Neural cell (in vitro differentiated cells): ENCODE measurements at regions not wholly inside any gene's neighbourhood (a gene's known extent, or its start where the extent isn't known, plus 50 kb on each side); places are given as distances from the start of the nearest gene placed in this dataset.
A peak's percentile ranks its signal among the peaks of the same experiment; 100 is the strongest.

Source experiments
- H2AFZ ChIP-seq: fragments of 200-600, 300-800 bp; sonication (generic), shearing (Covaris generic); 2 replicates; pipeline ENCODE4 v1.6.0; 2014; ENCODE audit warnings: low read depth, mild to moderate bottlenecking, antibody characterized with exemption, low read length, moderate library complexity
- H3F3A ChIP-seq: fragments of 200-600 bp; shearing (Covaris generic); 2 replicates; pipeline ENCODE4 v1.6.1; 2016; ENCODE audit warnings: mild to moderate bottlenecking, moderate library complexity, mixed read lengths, antibody characterized with exemption, low read length; ENCODE audit not compliant: insufficient read depth, poor library complexity, severe bottlenecking
- H3K27ac ChIP-seq: fragments of 200-600, 300-800 bp; sonication (generic), shearing (Covaris generic); 2 replicates; pipeline ENCODE4 v1.5.1; 2014; ENCODE audit warnings: mild to moderate bottlenecking, low read length, moderate library complexity
- H3K27me3 ChIP-seq: fragments of 300-800, 200-600 bp; sonication (generic), shearing (Covaris generic); 2 replicates; pipeline ENCODE4 v1.6.0; 2014; ENCODE audit warnings: mild to moderate bottlenecking, low read depth, low read length, moderate library complexity; ENCODE audit not compliant: insufficient read depth
- H3K36me3 ChIP-seq: fragments of 300-800, 200-600 bp; sonication (generic), shearing (Covaris generic); 2 replicates; pipeline ENCODE4 v1.5.1; 2014; ENCODE audit warnings: mild to moderate bottlenecking, antibody characterized with exemption, low read length, moderate library complexity; ENCODE audit not compliant: insufficient read depth
- H3K4me2 ChIP-seq: fragments of 300-800, 200-600 bp; sonication (generic), shearing (Covaris generic); 2 replicates; pipeline ENCODE4 v1.6.0; 2014; ENCODE audit warnings: mild to moderate bottlenecking, low read length
- H3K4me3 ChIP-seq: fragments of 300-800, 200-600 bp; sonication (generic), shearing (Covaris generic); 2 replicates; pipeline ENCODE4 v1.5.1; 2014; ENCODE audit warnings: mild to moderate bottlenecking, low read length, moderate library complexity
- H3K79me2 ChIP-seq: fragments of 200-600 bp; shearing (Covaris generic); replicated peaks from 2 replicates; pipeline ENCODE4 v1.6.0; 2014; ENCODE audit warnings: mild to moderate bottlenecking, low read length, moderate library complexity; ENCODE audit not compliant: insufficient read depth
- H3K9ac ChIP-seq: fragments of 300-800, 200-600 bp; sonication (generic), shearing (Covaris generic); 2 replicates; pipeline ENCODE4 v1.6.1; 2016; ENCODE audit warnings: mild to moderate bottlenecking, low read length, mixed read lengths
- H3K9me2 ChIP-seq: fragments of 200-600 bp; shearing (Covaris generic); 2 replicates; pipeline ENCODE4 v1.6.1; 2016; ENCODE audit warnings: mild to moderate bottlenecking, low read length, mixed read lengths; ENCODE audit not compliant: insufficient read depth
- H3K9me3 ChIP-seq: fragments of 200-600, 300-800 bp; sonication (generic), shearing (Covaris generic); 2 replicates; pipeline ENCODE4 v1.6.1; 2016; ENCODE audit warnings: mild to moderate bottlenecking, mixed run types, low read length, moderate library complexity, mixed read lengths
- H4K20me1 ChIP-seq: fragments of 200-600 bp; shearing (Covaris generic); 2 replicates; pipeline ENCODE4 v1.6.1; 2016; ENCODE audit warnings: mild to moderate bottlenecking, mixed run types; ENCODE audit not compliant: insufficient read depth
- CTCF ChIP-seq: fragments of 450-650 bp; IDR thresholded peaks from 2 replicates; pipeline ENCODE4 v1.5.1; 2014; ENCODE audit warnings: antibody characterized with exemption, mild to moderate bottlenecking, moderate library complexity; ENCODE audit not compliant: poor library complexity, severe bottlenecking
- EP300 ChIP-seq: fragments of 450-650 bp; conservative IDR thresholded peaks from 2 replicates; pipeline ENCODE4 v1.6.1; 2014; ENCODE audit warnings: antibody characterized with exemption, mild to moderate bottlenecking, moderate library complexity; ENCODE audit not compliant: poor library complexity, severe bottlenecking
- EZH2 ChIP-seq: fragments of 200-600, 300-800 bp; shearing (Covaris generic), sonication (generic); IDR thresholded peaks from 2 replicates; pipeline ENCODE4 v1.6.1; 2014; ENCODE audit warnings: antibody characterized with exemption, low read length, borderline replicate concordance, mild to moderate bottlenecking; ENCODE audit not compliant: insufficient read depth, poor library complexity, severe bottlenecking
- MXI1 ChIP-seq: fragments of 450-650 bp; conservative IDR thresholded peaks from 2 replicates; pipeline ENCODE4 v1.6.1; 2014; ENCODE audit warnings: antibody characterized with exemption, mild to moderate bottlenecking; ENCODE audit not compliant: poor library complexity, severe bottlenecking
- POLR2AphosphoS5 ChIP-seq: IDR thresholded peaks from 2 replicates; pipeline ENCODE4 v1.6.1; 2012
- RAD21 ChIP-seq: fragments of 450-650 bp; conservative IDR thresholded peaks from 2 replicates; pipeline ENCODE4 v1.6.1; 2014; ENCODE audit warnings: antibody characterized with exemption, mild to moderate bottlenecking, moderate library complexity
- REST ChIP-seq: IDR thresholded peaks from 2 replicates; pipeline ENCODE4 v1.6.1; 2012; ENCODE audit warnings: borderline replicate concordance
- SMC3 ChIP-seq: fragments of 450-650 bp; conservative IDR thresholded peaks from 2 replicates; pipeline ENCODE4 v1.6.1; 2014; ENCODE audit warnings: antibody characterized with exemption, mild to moderate bottlenecking, moderate library complexity; ENCODE audit not compliant: poor library complexity
- TAF1 ChIP-seq: IDR thresholded peaks from 2 replicates; pipeline ENCODE4 v1.6.1; 2012; ENCODE audit warnings: low read depth

DNA sequence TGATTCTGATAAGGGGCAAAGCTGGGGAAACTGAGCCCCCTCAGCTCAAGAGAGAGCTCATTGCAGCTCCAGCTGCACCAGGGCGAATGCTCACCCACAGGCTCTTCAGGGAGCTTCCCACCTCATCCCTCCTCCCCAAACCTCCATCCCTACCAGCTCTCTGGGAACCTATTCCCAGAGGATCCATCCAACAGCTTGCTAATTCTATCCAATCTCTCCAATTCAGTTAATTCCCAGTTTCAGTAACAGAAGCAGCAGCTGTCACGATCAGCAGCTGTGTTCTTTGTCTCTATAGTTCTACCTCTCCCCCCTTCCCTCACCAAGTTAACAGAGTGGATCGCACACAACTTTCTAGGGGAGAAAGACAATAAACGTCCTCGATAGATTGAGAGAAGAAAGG is 135.5 kb upstream of the EFNA5 start:
- no peak for TF ChIP-seq TAF1
- Histone ChIP-seq H3K9ac (no peak overlapping the region), H3K27ac (no peak overlapping the region), H2AFZ (no peak overlapping the region), H3K4me3 (peak overlapping the region; percentile 25), H3K27me3 (no peaks in the 10 kb centered on the region), H3F3A (no peaks in the 10 kb centered on the region), H3K9me2 (no peaks in the 10 kb centered on the region), H3K4me2 (no peak overlapping the region), H4K20me1 (no peaks in the 10 kb centered on the region), H3K9me3 (no peaks in the 10 kb centered on the region), H3K79me2 (no peaks in the 10 kb centered on the region), H3K36me3 (no peaks in the 10 kb centered on the region)

- no peak overlapping the region for H2AFZ ChIP-seq
- no peak overlapping the region for H3K4me2 ChIP-seq
- no peaks in the 10 kb centered on the region for H4K20me1 ChIP-seq
- H3K27ac ChIP-seq = no peak overlapping the region
- no peaks in the 10 kb centered on the region for H3K9me2 ChIP-seq
- H3K27me3 ChIP-seq = no peaks in the 10 kb centered on the region
- H3K79me2 ChIP-seq = no peaks in the 10 kb centered on the region
- H3F3A ChIP-seq = no peaks in the 10 kb centered on the region
- H3K9me3 ChIP-seq = no peaks in the 10 kb centered on the region
- H3K4me3 ChIP-seq = peak overlapping the region; percentile 25
- TF ChIP-seq EP300 (no peak), RAD21 (no peak), SMC3 (no peak), POLR2AphosphoS5 (no peak), TAF1 (no peak), MXI1 (no peak), EZH2 (no peak), REST (no peak)
- H3K9ac ChIP-seq = no peak overlapping the region
- no peaks in the 10 kb centered on the region for H3K36me3 ChIP-seq
Observed at GRCh38 chr5:107805824-107806223, 135.1 kb upstream of the EFNA5 start.

DNA sequence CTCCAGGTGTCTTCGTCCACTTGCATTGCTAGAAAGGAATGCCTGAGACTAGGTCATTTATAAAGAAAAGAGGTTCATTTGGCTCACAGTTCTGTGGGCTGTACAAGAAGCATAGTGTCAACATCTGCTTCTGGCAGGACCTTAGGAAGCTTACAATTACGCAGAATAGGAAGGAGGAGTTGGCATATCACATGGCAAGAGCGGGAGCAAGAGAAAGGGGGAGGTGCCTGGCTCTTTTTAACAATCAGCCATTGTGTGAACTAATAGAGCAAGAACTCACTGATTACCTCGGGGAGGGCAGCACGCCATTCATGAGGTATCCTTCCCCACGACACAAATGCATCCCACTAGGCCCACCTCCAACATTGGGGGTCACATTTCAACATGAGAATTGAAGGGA is 134.4 kb upstream of the EFNA5 start:
- Histone ChIP-seq H3K4me3 (no peak overlapping the region), H3K36me3 (no peaks in the 10 kb centered on the region), H3K9me2 (no peaks in the 10 kb centered on the region), H3K27me3 (no peaks in the 10 kb centered on the region), H3F3A (no peaks in the 10 kb centered on the region), H3K27ac (no peak overlapping the region), H3K79me2 (no peaks in the 10 kb centered on the region), H3K9ac (no peak overlapping the region), H3K4me2 (no peak overlapping the region), H3K9me3 (no peaks in the 10 kb centered on the region), H2AFZ (no peak overlapping the region), H4K20me1 (no peaks in the 10 kb centered on the region)
- TF ChIP-seq MXI1 (no peak), EZH2 (no peak), TAF1 (no peak), CTCF (no peak)
